ACC112 (cell line): ENCODE measurements at regions not wholly inside any gene's neighbourhood (a gene's known extent, or its start where the extent isn't known, plus 50 kb on each side); places are given as distances from the start of the nearest gene placed in this dataset.

ENCODE experiments used
- H2AFZ ChIP-seq: fragments of 200-600 bp; sonication (generic); one replicate; pipeline ENCODE4 v1.6.0; 2017; ENCODE audit warnings: antibody characterized with exemption, low read length; ENCODE audit not compliant: unreplicated experiment
- H3K27ac ChIP-seq: fragments of 200-600 bp; sonication (generic); 2 replicates; pipeline ENCODE4 v1.5.1; 2014; ENCODE audit warnings: low read depth, mild to moderate bottlenecking, antibody characterized with exemption, low read length, moderate library complexity
- H3K27me3 ChIP-seq: fragments of 200-600 bp; sonication (generic); 2 replicates; pipeline ENCODE4 v1.6.1; 2014; ENCODE audit warnings: mild to moderate bottlenecking, antibody characterized with exemption, low read length, moderate library complexity, mixed read lengths; ENCODE audit not compliant: insufficient read depth
- H3K36me3 ChIP-seq: fragments of 200-600 bp; sonication (generic); 2 replicates; pipeline ENCODE4 v1.6.1; 2016; ENCODE audit warnings: mild to moderate bottlenecking, antibody characterized with exemption, low read length, moderate library complexity, mixed read lengths; ENCODE audit not compliant: insufficient read depth
- H3K4me1 ChIP-seq: fragments of 200-600 bp; sonication (generic); one replicate; pipeline ENCODE4 v1.6.1; 2016; ENCODE audit warnings: low read length, mixed read lengths; ENCODE audit not compliant: insufficient read depth, unreplicated experiment, control insufficient read depth
- H3K4me3 ChIP-seq: fragments of 200-600 bp; sonication (generic); 2 replicates; pipeline ENCODE4 v1.5.1; 2014; ENCODE audit warnings: mild to moderate bottlenecking, low read depth, low read length
- H3K79me2 ChIP-seq: fragments of 200-600 bp; sonication (generic); one replicate; pipeline ENCODE4 v1.6.0; 2016; ENCODE audit warnings: low read length; ENCODE audit not compliant: control insufficient read depth, unreplicated experiment, insufficient read depth

DNA sequence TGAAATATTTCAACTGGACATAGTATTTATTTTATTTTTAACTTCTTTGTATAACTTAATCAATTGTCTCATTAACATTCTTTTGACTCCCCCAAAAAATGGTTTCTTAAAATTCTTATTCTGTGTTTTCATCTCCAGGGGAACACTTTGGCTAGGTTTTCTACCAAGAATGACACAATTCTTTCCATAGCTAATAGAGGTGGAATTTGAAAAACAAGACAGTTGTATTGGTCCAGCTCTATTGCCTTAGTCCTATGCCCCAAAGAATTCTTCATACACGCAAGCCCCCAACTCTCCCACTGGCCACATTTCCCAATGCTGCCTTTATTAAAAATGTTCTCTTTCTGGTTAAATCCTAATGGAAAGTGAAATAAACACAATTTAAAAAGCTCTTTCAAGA is 104.7 kb upstream of the PKDCC start:
- no peak overlapping the region for H2AFZ ChIP-seq
- no peaks in the 10 kb centered on the region for H3K79me2 ChIP-seq
- peaks cover 5% of the 10 kb centered on the region for H3K4me1 ChIP-seq
- no peak overlapping the region for H3K27ac ChIP-seq
- no peak overlapping the region for H3K4me3 ChIP-seq
- H3K36me3 ChIP-seq = no peaks in the 10 kb centered on the region
- no peaks in the 10 kb centered on the region; the same call in 1 of the 2 replicates for H3K27me3 ChIP-seq

- Histone ChIP-seq H2AFZ (no peak overlapping the region), H3K27me3 (no peaks in the 10 kb centered on the region; the same call in 1 of the 2 replicates), H3K27ac (no peak overlapping the region), H3K4me1 (no peaks in the 10 kb centered on the region), H3K79me2 (no peaks in the 10 kb centered on the region), H3K4me3 (no peak overlapping the region), H3K36me3 (no peaks in the 10 kb centered on the region)
Measured at GRCh38 chr2:41944220-41944880, 103.5 kb upstream of the PKDCC start.

DNA sequence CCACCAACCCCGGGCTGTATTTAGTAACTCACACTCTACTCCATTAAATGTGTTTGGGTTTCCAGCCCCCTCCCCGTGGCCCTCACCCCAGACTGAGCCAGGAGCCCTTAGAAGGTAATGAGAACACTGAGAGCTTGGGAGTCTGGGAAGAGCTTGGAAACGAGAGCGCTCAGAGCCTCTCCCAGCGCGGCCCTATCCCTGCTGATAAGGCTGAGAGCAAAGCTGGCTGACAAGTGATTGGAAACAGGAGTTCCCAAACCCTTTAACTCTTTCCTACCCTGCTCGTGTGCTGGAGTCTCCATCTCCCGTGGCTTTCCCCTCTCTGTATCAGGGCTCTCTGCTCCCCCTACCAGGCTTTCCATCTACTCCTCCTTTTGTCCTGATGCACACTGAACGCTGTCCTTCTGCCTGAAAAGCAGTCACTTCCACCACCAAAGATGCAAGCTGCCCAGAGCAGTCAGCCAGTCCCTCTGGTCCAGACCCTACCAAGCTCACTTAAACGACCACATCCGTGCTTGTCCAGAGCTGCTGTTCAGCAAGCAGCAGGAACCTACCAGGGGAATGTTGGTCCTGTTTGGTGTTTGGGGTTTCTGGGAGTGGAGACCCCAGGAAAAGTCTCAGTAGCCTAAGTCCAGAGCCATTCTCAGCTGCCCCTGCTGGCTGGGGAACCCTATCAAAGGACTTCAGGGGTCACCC is 100.0 kb upstream of the PKDCC start:
- H3K36me3 ChIP-seq = no peaks in the 10 kb centered on the region
- no peak overlapping the region for H2AFZ ChIP-seq
- H3K27me3 ChIP-seq = no peaks in the 10 kb centered on the region; the same call in 1 of the 2 replicates
- H3K79me2 ChIP-seq = no peaks in the 10 kb centered on the region
- H3K27ac ChIP-seq = no peak overlapping the region
- no peak overlapping the region for H3K4me3 ChIP-seq
- H3K4me1 ChIP-seq = no peaks in the 10 kb centered on the region

DNA sequence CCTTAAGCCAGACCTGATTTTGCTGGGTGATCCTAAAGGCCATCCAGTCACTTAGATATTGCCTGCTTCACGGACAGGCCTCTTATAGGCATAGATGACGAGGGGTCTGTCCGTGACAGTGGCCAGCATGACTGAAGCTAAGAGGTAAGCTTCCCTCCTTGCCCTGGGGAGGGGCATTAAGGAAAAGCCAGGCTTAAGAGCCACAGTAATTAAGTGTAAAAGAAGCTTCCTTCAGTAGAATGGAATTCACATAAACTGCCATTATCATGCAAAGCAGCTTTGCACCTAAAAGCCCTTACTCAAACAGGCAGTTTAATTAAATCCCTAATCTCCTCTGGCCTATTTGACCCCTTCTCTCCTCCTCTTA is 99.4 kb upstream of the PKDCC start:
- H2AFZ ChIP-seq = no peak overlapping the region
- peaks cover 2% of the 10 kb centered on the region for H3K4me1 ChIP-seq
- no peaks in the 10 kb centered on the region for H3K79me2 ChIP-seq
- no peak overlapping the region for H3K4me3 ChIP-seq
- H3K27me3 ChIP-seq = no peaks in the 10 kb centered on the region; the same call in 1 of the 2 replicates
- H3K36me3 ChIP-seq = no peaks in the 10 kb centered on the region
- no peak overlapping the region for H3K27ac ChIP-seq

GRCh38 chr2:41949091-41949882 is 98.5 kb upstream of the PKDCC start:
- no peak overlapping the region for H2AFZ ChIP-seq
- H3K4me1 ChIP-seq = peaks cover 4% of the 10 kb centered on the region
- H3K36me3 ChIP-seq = no peaks in the 10 kb centered on the region

DNA sequence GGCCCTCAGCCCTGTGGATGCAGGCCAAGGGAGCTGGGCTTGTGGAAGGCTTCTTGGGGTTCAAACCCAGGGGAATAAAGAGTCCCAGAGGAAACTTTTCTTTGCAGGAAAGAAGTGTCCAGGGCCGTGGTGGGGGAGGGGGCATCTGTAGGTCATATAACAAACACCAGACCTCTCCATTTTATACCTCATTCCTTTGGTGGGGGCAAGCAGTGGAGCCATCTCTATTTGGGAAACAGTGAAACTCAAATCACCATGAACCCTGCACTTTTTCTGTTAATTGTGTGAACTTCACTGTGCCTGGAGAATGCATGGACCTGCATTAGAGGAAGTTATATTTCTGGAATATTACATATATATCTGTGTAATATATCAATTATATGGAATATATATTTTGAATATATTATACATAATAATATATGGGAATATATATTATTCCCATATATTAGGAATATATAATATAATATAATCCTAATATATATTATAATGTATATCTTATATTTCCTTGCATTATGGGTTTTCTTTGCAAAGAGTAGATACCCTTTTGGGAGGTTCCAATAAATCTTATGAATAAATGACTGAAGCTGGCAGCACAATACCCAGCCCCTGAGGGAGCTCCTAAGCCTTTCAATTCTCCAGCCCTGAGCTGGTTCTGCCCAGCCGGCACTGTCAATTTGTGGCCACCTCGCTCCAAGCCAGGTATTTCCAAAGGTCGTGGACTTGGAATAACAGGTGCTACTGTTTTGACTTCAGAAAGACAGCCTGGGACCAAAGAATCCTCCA is 97.7 kb upstream of the PKDCC start:
- H3K36me3 ChIP-seq = no peaks in the 10 kb centered on the region
- H3K4me1 ChIP-seq = peaks cover 4% of the 10 kb centered on the region
- H3K4me3 ChIP-seq = no peak overlapping the region
- no peaks in the 10 kb centered on the region for H3K79me2 ChIP-seq
- no peak overlapping the region for H3K27ac ChIP-seq
- H3K27me3 ChIP-seq = no peaks in the 10 kb centered on the region; the same call in 1 of the 2 replicates
- no peak overlapping the region for H2AFZ ChIP-seq

More at GRCh38 chr2:41949091-41949882, 98.5 kb upstream of the PKDCC start:
- Histone ChIP-seq H3K4me3 (no peak overlapping the region), H3K27ac (no peak overlapping the region), H3K27me3 (no peaks in the 10 kb centered on the region; the same call in 1 of the 2 replicates), H3K79me2 (no peaks in the 10 kb centered on the region)

DNA sequence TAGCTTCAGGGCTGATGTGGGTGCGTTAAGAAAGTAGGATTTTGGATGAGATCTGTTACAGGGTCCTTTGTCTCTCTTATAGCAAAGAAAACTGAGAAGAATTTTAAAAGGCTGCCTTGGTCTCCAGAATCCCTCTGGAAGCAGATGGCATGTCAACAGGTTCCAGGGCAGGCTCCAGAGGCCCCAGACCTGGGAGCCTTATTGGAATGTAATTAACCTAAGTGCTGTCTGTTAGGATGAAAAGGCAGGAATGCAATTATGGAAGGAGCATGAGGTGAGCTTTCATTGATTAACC is 97.2 kb upstream of the PKDCC start:
- no peak overlapping the region for H3K27ac ChIP-seq
- H3K4me1 ChIP-seq = peaks cover 4% of the 10 kb centered on the region
- no peak overlapping the region for H3K4me3 ChIP-seq
- no peaks in the 10 kb centered on the region for H3K36me3 ChIP-seq
- H3K27me3 ChIP-seq = no peaks in the 10 kb centered on the region
- H3K79me2 ChIP-seq = no peaks in the 10 kb centered on the region
- no peak overlapping the region for H2AFZ ChIP-seq

- Histone ChIP-seq H3K4me1 (peaks cover 4% of the 10 kb centered on the region), H2AFZ (no peak overlapping the region), H3K27me3 (peaks cover 6% of the 10 kb centered on the region; the same call in 1 of the 2 replicates), H3K36me3 (no peaks in the 10 kb centered on the region), H3K79me2 (no peaks in the 10 kb centered on the region), H3K4me3 (no peak overlapping the region), H3K27ac (no peak overlapping the region)
Measured at GRCh38 chr2:41954304-41955291, 93.2 kb upstream of the PKDCC start.

GRCh38 chr2:41955316-41956043 is 92.3 kb upstream of the PKDCC start:
- no peak overlapping the region for H3K4me3 ChIP-seq
- no peaks in the 10 kb centered on the region for H3K79me2 ChIP-seq
- H2AFZ ChIP-seq = no peak overlapping the region
- H3K36me3 ChIP-seq = no peaks in the 10 kb centered on the region
- no peak overlapping the region for H3K27ac ChIP-seq
- peaks cover 8% of the 10 kb centered on the region; the same call in 1 of the 2 replicates for H3K27me3 ChIP-seq
- peaks cover 4% of the 10 kb centered on the region for H3K4me1 ChIP-seq
